ENCODE measurements at regions not wholly inside any gene's neighbourhood (a gene's known extent, or its start where the extent isn't known, plus 50 kb on each side); places are given as distances from the start of the nearest gene placed in this dataset.

DNA sequence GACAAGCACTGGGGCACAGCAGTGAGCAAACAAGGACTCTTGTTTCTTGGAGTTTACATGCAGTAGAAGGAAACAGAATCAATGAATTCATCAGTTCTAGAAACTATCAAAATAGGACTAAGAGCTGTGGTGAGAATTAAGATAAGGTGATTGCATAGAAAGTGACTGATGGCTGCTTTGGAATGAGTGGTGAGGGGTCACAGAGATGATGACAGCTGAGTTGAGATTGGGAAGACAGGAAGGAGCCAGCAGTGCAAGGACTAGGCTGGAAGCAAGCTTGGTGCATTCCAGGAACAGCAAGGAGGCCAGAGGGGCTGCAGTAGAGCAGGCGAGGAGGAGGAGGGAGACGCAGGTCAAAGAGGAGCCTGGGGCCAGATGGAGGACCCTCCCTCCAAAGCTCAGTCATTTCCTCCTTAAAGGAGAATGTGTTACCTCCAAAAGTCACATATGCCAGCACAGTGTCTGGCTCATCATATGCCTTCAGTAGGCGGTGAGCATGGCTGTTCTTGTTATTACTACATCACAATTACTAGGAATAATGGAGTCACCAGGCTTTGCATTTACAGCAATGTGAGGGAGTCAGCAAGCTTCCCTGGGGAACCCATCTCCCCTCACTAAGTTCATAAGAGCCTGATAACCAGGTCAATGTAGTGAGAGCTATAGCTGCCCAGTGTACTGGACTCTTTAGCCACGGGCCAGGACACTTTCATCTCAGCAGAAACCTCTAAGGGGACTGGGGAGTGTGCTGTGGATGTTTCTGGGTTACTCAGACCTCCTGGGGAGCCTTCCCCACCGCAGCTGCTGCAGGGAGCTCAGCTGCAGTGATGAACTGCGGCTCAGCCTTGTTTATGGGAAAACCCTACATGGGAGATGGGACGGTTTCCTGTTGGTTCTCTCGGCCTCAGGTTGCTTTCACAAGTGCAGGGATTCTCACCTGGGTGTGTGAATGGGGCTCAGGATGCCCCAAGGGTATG is 157.2 kb downstream of the SEC14L1 start:
- H3K27ac Mint-ChIP-seq (ENCODE audit: unreplicated experiment), result no peak overlapping the region
- DNase-seq (ENCODE audit: low spot score), result no peak
- peaks cover 18% of the 10 kb centered on the region for H3K4me1 Mint-ChIP-seq (ENCODE audit: unreplicated experiment)

DNA sequence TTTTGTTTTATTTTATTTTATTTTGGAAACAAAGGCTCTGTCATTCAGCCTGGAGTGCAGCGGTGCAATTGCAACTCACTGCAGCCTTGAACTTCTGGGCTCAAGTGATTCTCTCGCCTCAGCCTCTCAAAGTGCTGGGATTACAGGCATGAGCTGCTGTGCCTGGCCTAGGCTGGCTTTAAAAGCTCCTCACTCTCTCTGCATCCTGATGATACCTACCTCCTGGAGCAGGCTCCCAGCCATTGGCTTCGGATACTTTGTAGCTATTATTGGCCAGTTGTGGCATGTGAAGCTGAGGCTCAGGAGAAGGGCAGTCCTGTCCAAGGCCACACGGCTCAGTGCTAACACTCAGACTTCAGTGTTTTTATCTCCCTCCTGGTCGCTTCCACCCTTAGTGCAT is 158.0 kb downstream of the SEC14L1 start:
- H3K27me3 Mint-ChIP-seq (ENCODE audit: unreplicated experiment), result peaks cover 2% of the 10 kb centered on the region
- no peak for DNase-seq (ENCODE audit: low spot score)
- H3K4me1 Mint-ChIP-seq (ENCODE audit: unreplicated experiment), result peaks cover 20% of the 10 kb centered on the region
- H3K9me3 Mint-ChIP-seq (ENCODE audit: unreplicated experiment), result no peaks in the 10 kb centered on the region
- TF ChIP-seq, protein P1, sequence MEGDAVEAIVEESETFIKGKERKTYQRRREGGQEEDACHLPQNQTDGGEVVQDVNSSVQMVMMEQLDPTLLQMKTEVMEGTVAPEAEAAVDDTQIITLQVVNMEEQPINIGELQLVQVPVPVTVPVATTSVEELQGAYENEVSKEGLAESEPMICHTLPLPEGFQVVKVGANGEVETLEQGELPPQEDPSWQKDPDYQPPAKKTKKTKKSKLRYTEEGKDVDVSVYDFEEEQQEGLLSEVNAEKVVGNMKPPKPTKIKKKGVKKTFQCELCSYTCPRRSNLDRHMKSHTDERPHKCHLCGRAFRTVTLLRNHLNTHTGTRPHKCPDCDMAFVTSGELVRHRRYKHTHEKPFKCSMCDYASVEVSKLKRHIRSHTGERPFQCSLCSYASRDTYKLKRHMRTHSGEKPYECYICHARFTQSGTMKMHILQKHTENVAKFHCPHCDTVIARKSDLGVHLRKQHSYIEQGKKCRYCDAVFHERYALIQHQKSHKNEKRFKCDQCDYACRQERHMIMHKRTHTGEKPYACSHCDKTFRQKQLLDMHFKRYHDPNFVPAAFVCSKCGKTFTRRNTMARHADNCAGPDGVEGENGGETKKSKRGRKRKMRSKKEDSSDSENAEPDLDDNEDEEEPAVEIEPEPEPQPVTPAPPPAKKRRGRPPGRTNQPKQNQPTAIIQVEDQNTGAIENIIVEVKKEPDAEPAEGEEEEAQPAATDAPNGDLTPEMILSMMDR (IDR thresholded peaks at IDR 0.05; ENCODE audit: unreplicated experiment), result no peak
- peaks cover 17% of the 10 kb centered on the region for H3K36me3 Mint-ChIP-seq (ENCODE audit: low read depth, unreplicated experiment)
- no peak overlapping the region for H3K27ac Mint-ChIP-seq (ENCODE audit: unreplicated experiment)
- no peak overlapping the region for H3K4me3 Mint-ChIP-seq (ENCODE audit: unreplicated experiment)

More for the DNA sequence above, 157.2 kb downstream of the SEC14L1 start:
- peak overlapping the region; percentile 73 for H3K4me3 Mint-ChIP-seq (ENCODE audit: unreplicated experiment)
- TF ChIP-seq, protein P1 (IDR thresholded peaks at IDR 0.05; ENCODE audit: unreplicated experiment), result no peak
- no peaks in the 10 kb centered on the region for H3K9me3 Mint-ChIP-seq (ENCODE audit: unreplicated experiment)
- peaks cover 2% of the 10 kb centered on the region for H3K27me3 Mint-ChIP-seq (ENCODE audit: unreplicated experiment)
- peaks cover 17% of the 10 kb centered on the region for H3K36me3 Mint-ChIP-seq (ENCODE audit: low read depth, unreplicated experiment)

DNA sequence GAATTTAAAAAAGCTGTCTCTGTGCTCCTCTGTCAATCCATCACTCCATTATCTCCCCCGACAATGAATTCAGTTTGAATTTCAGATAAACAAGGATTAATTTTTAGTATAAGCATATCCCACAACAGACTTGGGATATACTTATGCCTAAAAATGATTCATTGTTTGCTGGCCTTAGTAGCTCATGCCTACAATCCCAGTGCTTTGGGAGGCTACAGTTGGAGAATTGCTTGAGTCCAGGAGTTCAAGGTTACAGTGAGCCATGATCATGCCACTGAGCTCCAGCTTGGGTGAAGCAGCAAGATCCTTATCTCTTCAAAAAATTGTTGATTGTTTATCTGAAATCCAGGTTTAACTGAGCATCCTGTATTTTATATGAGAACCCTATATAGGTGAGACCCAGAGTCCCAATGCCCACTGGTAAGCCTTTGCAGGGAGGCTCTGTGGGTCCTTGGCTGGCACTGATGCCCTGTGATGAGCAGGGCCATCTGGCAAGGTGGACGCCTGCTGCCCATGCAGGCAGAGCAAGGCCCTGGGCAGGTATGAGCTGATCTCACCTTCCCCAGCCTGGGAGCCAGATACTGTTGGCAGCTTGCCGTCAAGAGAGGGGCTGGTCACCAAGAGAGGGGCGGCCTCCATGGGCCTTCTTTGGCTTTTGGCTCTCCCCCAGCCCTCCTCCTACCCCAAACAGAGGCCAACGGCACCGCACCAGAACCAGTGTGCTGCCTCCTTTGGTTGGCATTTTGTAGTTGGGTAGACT is 158.7 kb downstream of the SEC14L1 start:
- Mint-ChIP-seq H3K27ac (ENCODE audit: unreplicated experiment) (no peak overlapping the region), H3K36me3 (ENCODE audit: low read depth, unreplicated experiment) (peaks cover 17% of the 10 kb centered on the region), H3K4me3 (ENCODE audit: unreplicated experiment) (peak overlapping the region; percentile 63), H3K27me3 (ENCODE audit: unreplicated experiment) (peaks cover 2% of the 10 kb centered on the region), H3K9me3 (ENCODE audit: unreplicated experiment) (no peaks in the 10 kb centered on the region), H3K4me1 (ENCODE audit: unreplicated experiment) (peaks cover 26% of the 10 kb centered on the region)
- DNase-seq (ENCODE audit: low spot score), result no peak
- TF ChIP-seq, protein P1 (IDR thresholded peaks at IDR 0.05; ENCODE audit: unreplicated experiment), result no peak

DNA sequence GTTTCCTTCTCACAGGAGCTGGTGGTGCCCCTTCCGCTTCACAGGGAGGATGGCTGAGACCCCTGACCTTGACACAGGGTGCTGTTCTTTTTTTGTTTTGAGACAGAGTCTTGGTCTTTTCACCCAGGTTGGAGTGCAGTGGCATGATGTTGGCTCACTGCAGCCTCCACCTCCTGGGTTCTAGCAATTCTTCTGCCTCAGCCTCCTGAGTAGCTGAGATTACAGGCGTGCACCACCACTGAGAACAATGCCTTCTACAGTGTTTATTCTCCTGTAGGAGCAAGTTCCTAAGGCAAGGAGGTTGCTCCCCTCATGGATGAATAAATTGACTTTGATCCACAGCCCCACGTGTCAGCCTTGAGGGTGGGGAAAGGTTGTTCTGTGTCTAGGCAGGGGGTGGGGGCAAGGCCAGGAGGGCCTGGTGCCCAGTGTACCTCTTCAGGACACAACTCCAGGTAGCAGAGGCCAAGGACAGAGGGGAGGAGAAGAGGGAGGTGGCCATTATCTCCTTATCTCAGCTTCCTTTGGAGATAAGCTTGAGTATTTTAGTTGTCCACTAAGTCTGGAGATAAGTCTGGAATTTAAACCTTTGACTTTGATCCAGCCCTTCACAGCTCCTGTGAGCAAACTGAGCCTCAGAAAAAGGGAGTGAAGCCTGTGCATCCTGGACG is 159.4 kb downstream of the SEC14L1 start:
- Mint-ChIP-seq H3K27me3 (ENCODE audit: unreplicated experiment) (peaks cover 2% of the 10 kb centered on the region), H3K4me1 (ENCODE audit: unreplicated experiment) (peaks cover 21% of the 10 kb centered on the region), H3K27ac (ENCODE audit: unreplicated experiment) (no peak overlapping the region), H3K4me3 (ENCODE audit: unreplicated experiment) (no peak overlapping the region), H3K36me3 (ENCODE audit: low read depth, unreplicated experiment) (peaks cover 17% of the 10 kb centered on the region), H3K9me3 (ENCODE audit: unreplicated experiment) (no peaks in the 10 kb centered on the region)
- DNase-seq (ENCODE audit: low spot score), result no peak
- TF ChIP-seq, protein P1 (IDR thresholded peaks at IDR 0.05; ENCODE audit: unreplicated experiment), result no peak
